GM19238 (cell line): ENCODE measurements at regions not wholly inside any gene's neighbourhood (a gene's known extent, or its start where the extent isn't known, plus 50 kb on each side); places are given as distances from the start of the nearest gene placed in this dataset.

ENCODE experiments used
- DNase-seq: peaks from one replicate; pipeline ENCODE4 v3.0.0; 2011; ENCODE audit warnings: low spot score; ENCODE audit not compliant: insufficient read length

GRCh38 chr16:65781855-65782254 is 584.6 kb upstream of the CDH5 start:
- DNase-seq: no peak

- no peak for DNase-seq
Observed at GRCh38 chr16:65781363-65781762, 585.1 kb upstream of the CDH5 start.

GRCh38 chr16:65779201-65779600 is 587.3 kb upstream of the CDH5 start:
- no peak for DNase-seq

- no peak for DNase-seq
Observed at GRCh38 chr16:65776639-65777183, 589.8 kb upstream of the CDH5 start.

GRCh38 chr16:65775829-65776228 is 590.7 kb upstream of the CDH5 start:
- no peak for DNase-seq

- DNase-seq: no peak
Observed at GRCh38 chr16:65774350-65774749, 592.1 kb upstream of the CDH5 start.

GRCh38 chr16:65773301-65773874 is 593.1 kb upstream of the CDH5 start:
- DNase-seq: no peak

GRCh38 chr16:65772134-65772732 is 594.3 kb upstream of the CDH5 start:
- DNase-seq: no peak

GRCh38 chr16:65771707-65772106 is 594.8 kb upstream of the CDH5 start:
- DNase-seq: no peak

- no peak for DNase-seq
Observed at GRCh38 chr16:65770752-65771151, 595.7 kb upstream of the CDH5 start.

- no peak for DNase-seq
Observed at GRCh38 chr16:65769776-65770438, 596.6 kb upstream of the CDH5 start.

- no peak for DNase-seq
Observed at GRCh38 chr16:65769055-65769465, 597.4 kb upstream of the CDH5 start.

- no peak for DNase-seq
Observed at GRCh38 chr16:65767125-65767524, 599.4 kb upstream of the CDH5 start.

- no peak for DNase-seq
Observed at GRCh38 chr16:65763640-65764305, 602.7 kb upstream of the CDH5 start.

- no peak for DNase-seq
Observed at GRCh38 chr16:65760874-65761273, 605.6 kb upstream of the CDH5 start.

GRCh38 chr16:65758620-65759019 is 607.9 kb upstream of the CDH5 start:
- DNase-seq: no peak

GRCh38 chr16:65757064-65757463 is 609.4 kb upstream of the CDH5 start:
- no peak for DNase-seq

GRCh38 chr16:65756163-65756562 is 610.3 kb upstream of the CDH5 start:
- DNase-seq: no peak

- DNase-seq: no peak
Observed at GRCh38 chr16:65754820-65755691, 611.4 kb upstream of the CDH5 start.

GRCh38 chr16:65752522-65752844 is 614.0 kb upstream of the CDH5 start:
- no peak for DNase-seq
